GM12874 (cell line): ENCODE measurements at regions not wholly inside any gene's neighbourhood (a gene's known extent, or its start where the extent isn't known, plus 50 kb on each side); places are given as distances from the start of the nearest gene placed in this dataset.

ENCODE experiments used
- CTCF ChIP-seq: IDR thresholded peaks from 2 replicates; pipeline ENCODE4 v1.5.1; 2011; ENCODE audit warnings: low read depth, mild to moderate bottlenecking, control low read depth, low read length, moderate library complexity; ENCODE audit not compliant: insufficient read depth

- no peak for TF ChIP-seq CTCF
Measured at GRCh38 chr3:74122281-74122680, 492.2 kb downstream of the CNTN3 start.

GRCh38 chr3:74121761-74122160 lies 492.7 kb downstream of the CNTN3 start:
- TF ChIP-seq CTCF = no peak

GRCh38 chr3:74119221-74119620 lies 494.5 kb upstream of the PDZRN3 start:
- TF ChIP-seq CTCF = no peak

- no peak for TF ChIP-seq CTCF
Measured at GRCh38 chr3:74115906-74116305, 491.2 kb upstream of the PDZRN3 start.

- TF ChIP-seq CTCF = no peak
Measured at GRCh38 chr3:74107451-74107850, 482.7 kb upstream of the PDZRN3 start.

GRCh38 chr3:74106925-74107324 lies 482.2 kb upstream of the PDZRN3 start:
- no peak for TF ChIP-seq CTCF

- TF ChIP-seq CTCF = no peak
Measured at GRCh38 chr3:74091204-74091603, 466.5 kb upstream of the PDZRN3 start.

- no peak for TF ChIP-seq CTCF
Measured at GRCh38 chr3:74089814-74090213, 465.1 kb upstream of the PDZRN3 start.
